Liver (tissue), 8 donors: ENCODE measurements at regions not wholly inside any gene's neighbourhood (a gene's known extent, or its start where the extent isn't known, plus 50 kb on each side); places are given as distances from the start of the nearest gene placed in this dataset.

ENCODE experiments used
- DNase-seq: peaks from one replicate; pipeline ENCODE4 v3.0.0-alpha.2; 2017; ENCODE audit warnings: low spot score
- H3K27ac ChIP-seq, 2 donors: one replicate each; pipeline ENCODE4 v1.7.0; 2013; ENCODE audit warnings: inconsistent platforms in 2 of 2, low read length in 2 of 2, control low read depth in 1 of 2, low read depth in 1 of 2, mild to moderate bottlenecking in 1 of 2
- H3K27me3 ChIP-seq, 4 donors: one replicate each; pipeline versions ENCODE4 v1.6.1 to v1.7.0; 2013; ENCODE audit warnings: low read length in 3 of 4, inconsistent platforms in 1 of 4, mild to moderate bottlenecking in 1 of 4, moderate library complexity in 1 of 4; ENCODE audit not compliant: control insufficient read depth in 4 of 4, insufficient read depth in 4 of 4
- H3K36me3 ChIP-seq, 4 donors: one replicate each; pipeline versions ENCODE4 v1.6.1 to v1.7.0; 2013; ENCODE audit warnings: low read length in 3 of 4, mild to moderate bottlenecking in 3 of 4, low read depth in 1 of 4, moderate library complexity in 1 of 4; ENCODE audit not compliant: control insufficient read depth in 4 of 4, insufficient read depth in 3 of 4
- H3K4me1 ChIP-seq, 4 donors: one replicate each; pipeline versions ENCODE4 v1.6.1 to v1.7.0; 2013; ENCODE audit warnings: low read length in 3 of 4, mild to moderate bottlenecking in 3 of 4, moderate library complexity in 1 of 4; ENCODE audit not compliant: control insufficient read depth in 4 of 4, insufficient read depth in 4 of 4
- H3K4me3 ChIP-seq, 3 donors: one replicate each; pipeline versions ENCODE4 v1.6.1 to v1.7.0; 2013; ENCODE audit warnings: low read length in 3 of 3, control low read depth in 1 of 3, low read depth in 1 of 3, mild to moderate bottlenecking in 1 of 3
- H3K9ac ChIP-seq, 2 donors: one replicate each; pipeline ENCODE4 v1.7.0; 2013; ENCODE audit warnings: low read length in 2 of 2, mild to moderate bottlenecking in 2 of 2, moderate library complexity in 2 of 2, control low read depth in 1 of 2, low read depth in 1 of 2
- H3K9me3 ChIP-seq, 4 donors: one replicate each; pipeline versions ENCODE4 v1.6.1 to v1.7.0; 2013; ENCODE audit warnings: low read length in 3 of 4; ENCODE audit not compliant: control insufficient read depth in 4 of 4
- ATF3 ChIP-seq: IDR thresholded peaks from 2 replicates; pipeline ENCODE4 v1.6.1; 2016; ENCODE audit warnings: antibody characterized with exemption
- EGR1 ChIP-seq, 2 donors: IDR thresholded peaks; 2 replicates each; pipeline ENCODE4 v1.6.1; 2016 to 2018; ENCODE audit warnings: antibody characterized with exemption in 2 of 2, low read depth in 2 of 2
- FOXA1 ChIP-seq: IDR thresholded peaks from 2 replicates; pipeline ENCODE4 v1.6.1; 2016; ENCODE audit warnings: antibody characterized with exemption
- FOXA2 ChIP-seq: IDR thresholded peaks from 2 replicates; pipeline ENCODE4 v1.6.1; 2016; ENCODE audit warnings: antibody characterized with exemption
- GABPA ChIP-seq, 2 donors: IDR thresholded peaks in 1 of 2; conservative IDR thresholded peaks in 1 of 2; 2 replicates each; pipeline ENCODE4 v1.6.1; 2016; ENCODE audit warnings: antibody characterized with exemption in 2 of 2, mild to moderate bottlenecking in 1 of 2, moderate library complexity in 1 of 2
- HNF4A ChIP-seq, 2 donors: conservative IDR thresholded peaks; 2 replicates each; pipeline ENCODE4 v1.6.1; 2016; ENCODE audit warnings: antibody characterized with exemption in 2 of 2, mild to moderate bottlenecking in 2 of 2
- HNF4G ChIP-seq: IDR thresholded peaks from 2 replicates; pipeline ENCODE4 v1.6.1; 2016; ENCODE audit warnings: antibody characterized with exemption
- JUND ChIP-seq, 2 donors: IDR thresholded peaks; 2 replicates each; pipeline ENCODE4 v1.6.1; 2016; ENCODE audit warnings: antibody characterized with exemption in 2 of 2
- MAX ChIP-seq: IDR thresholded peaks from 2 replicates; pipeline ENCODE4 v1.6.1; 2016; ENCODE audit warnings: antibody characterized with exemption
- NR2F2 ChIP-seq: IDR thresholded peaks from 2 replicates; pipeline ENCODE4 v1.6.1; 2016; ENCODE audit warnings: antibody characterized with exemption
- RAD21 ChIP-seq, 2 donors: IDR thresholded peaks; 2 replicates each; pipeline ENCODE4 v1.6.1; 2016; ENCODE audit warnings: antibody characterized with exemption in 2 of 2, mild to moderate bottlenecking in 2 of 2
- REST ChIP-seq: IDR thresholded peaks from 2 replicates; pipeline ENCODE4 v1.6.1; 2016; ENCODE audit warnings: antibody characterized with exemption, mild to moderate bottlenecking
- RXRA ChIP-seq, 2 donors: IDR thresholded peaks; 2 replicates each; pipeline ENCODE4 v1.6.1; 2017 to 2018; ENCODE audit warnings: antibody characterized with exemption in 2 of 2, mild to moderate bottlenecking in 1 of 2
- SP1 ChIP-seq: IDR thresholded peaks from 2 replicates; pipeline ENCODE4 v1.6.1; 2018; ENCODE audit warnings: antibody characterized with exemption, mild to moderate bottlenecking
- TAF1 ChIP-seq: conservative IDR thresholded peaks from 2 replicates; pipeline ENCODE4 v1.6.1; 2016; ENCODE audit warnings: antibody characterized with exemption, mild to moderate bottlenecking
- YY1 ChIP-seq: IDR thresholded peaks from 2 replicates; pipeline ENCODE4 v1.6.1; 2016; ENCODE audit warnings: antibody characterized with exemption, mild to moderate bottlenecking
- ZBTB33 ChIP-seq: IDR thresholded peaks from 2 replicates; pipeline ENCODE4 v1.6.1; 2016; ENCODE audit warnings: antibody characterized with exemption
- WGBS: extraction: QIAGEN DNeasy Blood & Tissue Kit; methylation state at CpG from one replicate; pipeline ENCODE4 v1.1.7; 2013; 5-methylcytosine and 5-hydroxymethylcytosine counted together
- TF ChIP-seq, protein P1 (sequence below): fragments of 150-350 bp; IDR thresholded peaks from 2 replicates; pipeline ENCODE4 v1.5.1; 2017; ENCODE audit warnings: improper control_type of control experiment, low read depth, low read length; ENCODE audit not compliant: missing input control
- donor health status: healthy.
- donor health status: healthy.
- donor health status: healthy.
- donor health status: healthy.
- donor health status: healthy.

DNA sequence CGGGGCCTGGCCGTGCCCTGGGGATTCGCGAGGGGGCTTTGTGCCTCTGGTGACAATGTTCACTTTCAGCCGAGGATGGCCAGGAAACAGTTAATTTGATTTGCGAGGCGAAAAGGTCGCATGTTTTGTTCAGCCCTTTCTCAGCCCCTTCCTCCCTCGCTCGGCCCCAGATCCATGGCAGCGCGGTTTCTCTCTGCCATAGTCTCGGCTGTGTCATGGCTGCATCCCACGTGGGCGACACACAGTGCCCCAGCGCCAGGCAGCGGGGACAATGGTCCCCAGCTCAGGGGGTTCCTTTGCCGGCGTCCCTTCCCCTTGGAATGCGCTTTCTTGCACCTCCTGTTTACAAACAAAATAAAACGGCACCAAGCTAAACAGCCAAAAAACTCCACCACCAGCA is 370.3 kb upstream of the IRX2 start (continued):
- TF ChIP-seq, protein P1, sequence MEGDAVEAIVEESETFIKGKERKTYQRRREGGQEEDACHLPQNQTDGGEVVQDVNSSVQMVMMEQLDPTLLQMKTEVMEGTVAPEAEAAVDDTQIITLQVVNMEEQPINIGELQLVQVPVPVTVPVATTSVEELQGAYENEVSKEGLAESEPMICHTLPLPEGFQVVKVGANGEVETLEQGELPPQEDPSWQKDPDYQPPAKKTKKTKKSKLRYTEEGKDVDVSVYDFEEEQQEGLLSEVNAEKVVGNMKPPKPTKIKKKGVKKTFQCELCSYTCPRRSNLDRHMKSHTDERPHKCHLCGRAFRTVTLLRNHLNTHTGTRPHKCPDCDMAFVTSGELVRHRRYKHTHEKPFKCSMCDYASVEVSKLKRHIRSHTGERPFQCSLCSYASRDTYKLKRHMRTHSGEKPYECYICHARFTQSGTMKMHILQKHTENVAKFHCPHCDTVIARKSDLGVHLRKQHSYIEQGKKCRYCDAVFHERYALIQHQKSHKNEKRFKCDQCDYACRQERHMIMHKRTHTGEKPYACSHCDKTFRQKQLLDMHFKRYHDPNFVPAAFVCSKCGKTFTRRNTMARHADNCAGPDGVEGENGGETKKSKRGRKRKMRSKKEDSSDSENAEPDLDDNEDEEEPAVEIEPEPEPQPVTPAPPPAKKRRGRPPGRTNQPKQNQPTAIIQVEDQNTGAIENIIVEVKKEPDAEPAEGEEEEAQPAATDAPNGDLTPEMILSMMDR, result no peak
- TF ChIP-seq HNF4A (conservative IDR thresholded peaks at IDR 0.05), result no peak

- no peaks in the 10 kb centered on the region for H3K4me1 ChIP-seq
- no peaks in the 10 kb centered on the region for H3K9me3 ChIP-seq
- H3K36me3 ChIP-seq, result no peaks in the 10 kb centered on the region
- no peak overlapping the region for H3K4me3 ChIP-seq
- no peak for TF ChIP-seq TAF1
- TF ChIP-seq HNF4G, result no peak
- TF ChIP-seq HNF4A (conservative IDR thresholded peaks at IDR 0.05), result no peak
- TF ChIP-seq FOXA1, result no peak
- TF ChIP-seq YY1, result no peak
- TF ChIP-seq SP1, result no peak
- TF ChIP-seq NR2F2, result no peak
- TF ChIP-seq FOXA2, result no peak
- no peak for TF ChIP-seq MAX
- no peak for TF ChIP-seq JUND (IDR thresholded peaks at IDR 0.05)
- TF ChIP-seq ATF3, result no peak
- no peak for TF ChIP-seq EGR1 (IDR thresholded peaks at IDR 0.05; ENCODE audit: low read depth in 2 of 2)
- no peak for TF ChIP-seq GABPA (IDR thresholded peaks at IDR 0.05 in 1 of 2, conservative IDR thresholded peaks at IDR 0.05 in 1 of 2)
- TF ChIP-seq REST, result no peak
- TF ChIP-seq ZBTB33, result no peak
- no peak for TF ChIP-seq RXRA (IDR thresholded peaks at IDR 0.05)
- TF ChIP-seq, protein P1, result no peak
- no peak for TF ChIP-seq RAD21 (IDR thresholded peaks at IDR 0.05)
- DNase-seq, result no peak
- H3K27me3 ChIP-seq, result peaks cover 0 to 6% (median 2%) of the 10 kb centered on the region in 4 donors
- H3K9ac ChIP-seq, result no peak overlapping the region
- 44% methylated on average over 10 of the region's 10 CpGs for WGBS
- H3K27ac ChIP-seq, result no peak overlapping the region
These were observed 368.6 kb upstream of the IRX2 start for GRCh38 chr5:3120028-3120427.
